ENCODE measurements at regions not wholly inside any gene's neighbourhood (a gene's known extent, or its start where the extent isn't known, plus 50 kb on each side); places are given as distances from the start of the nearest gene placed in this dataset.

GRCh38 chr10:125554016-125554703 is 128.8 kb downstream of the TEX36 start:
- Histone ChIP-seq H2AFZ (ENCODE audit: control insufficient read depth, low read depth, low read length) (no peak overlapping the region), H4K20me1 (ENCODE audit: control insufficient read depth, insufficient read depth) (no peaks in the 10 kb centered on the region), H3K36me3 (ENCODE audit: control insufficient read depth in 2 of 2, insufficient read depth in 2 of 2, low read length in 1 of 2) (no peaks in the 10 kb centered on the region), H3K27ac (ENCODE audit: control insufficient read depth, insufficient read depth) (no peak overlapping the region), H3K4me1 (ENCODE audit: control insufficient read depth, insufficient read depth, low read length) (no peaks in the 10 kb centered on the region), H3K4me3 (no peak overlapping the region), H3K27me3 (replicated peaks in 1 of 2; ENCODE audit: control insufficient read depth in 2 of 2, insufficient read depth in 2 of 2, low read length in 1 of 2) (no peaks in the 10 kb centered on the region; a peak in 1 of 4 replicates), H3K4me2 (ENCODE audit: control insufficient read depth, insufficient read depth) (no peak overlapping the region), H3K9me3 (replicated peaks; ENCODE audit: control insufficient read depth, insufficient read depth, low read length) (no peaks in the 10 kb centered on the region), H3K9ac (ENCODE audit: control insufficient read depth, insufficient read depth, low read length) (no peak overlapping the region), H3K79me2 (ENCODE audit: control insufficient read depth, insufficient read depth, low read length) (no peaks in the 10 kb centered on the region)
- no peak for ATAC-seq
- DNase-seq (ENCODE audit: low read depth, low spot score), result no peak
- WGBS (ENCODE audit: insufficient coverage, insufficient replicate concordance, low lambda C conversion rate, missing lambda C conversion rate), result 33% methylated on average over 10 of the region's 10 CpGs
- ChIA-PET CTCF (no interaction called here), SMC1A (ENCODE audit: uncharacterized antibody, unreplicated experiment) (no interaction called here), POLR2A (no interaction called here), RAD21 (ENCODE audit: unreplicated experiment) (no interaction called here)
- intact Hi-C loops (cut with micrococcal nuclease; ENCODE audit: unreplicated experiment), result no loop called here
- no peak for TF ChIP-seq MTA3 (IDR thresholded peaks at IDR 0.05; ENCODE audit: borderline replicate concordance, low read length)
- no peak for TF ChIP-seq IKZF2 (IDR thresholded peaks at IDR 0.05)
- no peak for TF ChIP-seq CBX3 (IDR thresholded peaks at IDR 0.05; ENCODE audit: borderline replicate concordance, low read depth)
- no peak for TF ChIP-seq SMC3 (IDR thresholded peaks at IDR 0.05; ENCODE audit: borderline replicate concordance, low read length)
- no peak for TF ChIP-seq ZBTB4 (CRISPR knock-in tag; IDR thresholded peaks at IDR 0.05)
- TF ChIP-seq, protein P1, sequence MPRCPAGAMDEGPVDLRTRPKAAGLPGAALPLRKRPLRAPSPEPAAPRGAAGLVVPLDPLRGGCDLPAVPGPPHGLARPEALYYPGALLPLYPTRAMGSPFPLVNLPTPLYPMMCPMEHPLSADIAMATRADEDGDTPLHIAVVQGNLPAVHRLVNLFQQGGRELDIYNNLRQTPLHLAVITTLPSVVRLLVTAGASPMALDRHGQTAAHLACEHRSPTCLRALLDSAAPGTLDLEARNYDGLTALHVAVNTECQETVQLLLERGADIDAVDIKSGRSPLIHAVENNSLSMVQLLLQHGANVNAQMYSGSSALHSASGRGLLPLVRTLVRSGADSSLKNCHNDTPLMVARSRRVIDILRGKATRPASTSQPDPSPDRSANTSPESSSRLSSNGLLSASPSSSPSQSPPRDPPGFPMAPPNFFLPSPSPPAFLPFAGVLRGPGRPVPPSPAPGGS (IDR thresholded peaks at IDR 0.05; ENCODE audit: borderline replicate concordance, insufficient read depth, low read depth, low read length, poor library complexity, severe bottlenecking), result no peak
- no peak for TF ChIP-seq HDAC2 (IDR thresholded peaks at IDR 0.05)
- no peak for TF ChIP-seq IRF5 (IDR thresholded peaks at IDR 0.05; ENCODE audit: borderline replicate concordance)
- TF ChIP-seq, protein P2, sequence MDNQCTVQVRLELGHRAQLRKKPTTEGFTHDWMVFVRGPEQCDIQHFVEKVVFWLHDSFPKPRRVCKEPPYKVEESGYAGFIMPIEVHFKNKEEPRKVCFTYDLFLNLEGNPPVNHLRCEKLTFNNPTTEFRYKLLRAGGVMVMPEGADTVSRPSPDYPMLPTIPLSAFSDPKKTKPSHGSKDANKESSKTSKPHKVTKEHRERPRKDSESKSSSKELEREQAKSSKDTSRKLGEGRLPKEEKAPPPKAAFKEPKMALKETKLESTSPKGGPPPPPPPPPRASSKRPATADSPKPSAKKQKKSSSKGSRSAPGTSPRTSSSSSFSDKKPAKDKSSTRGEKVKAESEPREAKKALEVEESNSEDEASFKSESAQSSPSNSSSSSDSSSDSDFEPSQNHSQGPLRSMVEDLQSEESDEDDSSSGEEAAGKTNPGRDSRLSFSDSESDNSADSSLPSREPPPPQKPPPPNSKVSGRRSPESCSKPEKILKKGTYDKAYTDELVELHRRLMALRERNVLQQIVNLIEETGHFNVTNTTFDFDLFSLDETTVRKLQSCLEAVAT (IDR thresholded peaks at IDR 0.05), result no peak
- TF ChIP-seq NR2C2 (IDR thresholded peaks at IDR 0.05; ENCODE audit: borderline replicate concordance, control insufficient read depth, insufficient read length, low read depth), result no peak
- TF ChIP-seq NFIC (IDR thresholded peaks at IDR 0.05; ENCODE audit: low read depth, low read length), result no peak
- no peak for TF ChIP-seq CREM (IDR thresholded peaks at IDR 0.05; ENCODE audit: low read depth)
- no peak for FAIRE-seq
- in situ Hi-C loops (cut with MboI), result no loop called here
- no TSS peak for BruUV-seq (replicated peaks)
